Glutamatergic neuron (in vitro differentiated cells): ENCODE measurements at regions not wholly inside any gene's neighbourhood (a gene's known extent, or its start where the extent isn't known, plus 50 kb on each side); places are given as distances from the start of the nearest gene placed in this dataset.

ENCODE experiments used
- DNase-seq: peaks from one replicate; pipeline ENCODE4 v3.0.0; 2022
- H3K27ac Mint-ChIP-seq: one replicate; pipeline ENCODE4 v1.8.0; 2020; ENCODE audit warnings: mild to moderate bottlenecking, mixed read lengths, inconsistent platforms; ENCODE audit not compliant: unreplicated experiment
- H3K27me3 Mint-ChIP-seq: one replicate; pipeline ENCODE4 v1.8.0; 2020; ENCODE audit warnings: mild to moderate bottlenecking, moderate library complexity, mixed read lengths, inconsistent platforms; ENCODE audit not compliant: unreplicated experiment
- H3K36me3 Mint-ChIP-seq: one replicate; pipeline ENCODE4 v1.8.0; 2020; ENCODE audit warnings: mild to moderate bottlenecking, mixed read lengths, inconsistent platforms; ENCODE audit not compliant: unreplicated experiment
- H3K4me1 Mint-ChIP-seq: one replicate; pipeline ENCODE4 v1.8.0; 2020; ENCODE audit warnings: mild to moderate bottlenecking, low read depth, mixed read lengths, inconsistent platforms; ENCODE audit not compliant: unreplicated experiment
- H3K4me3 Mint-ChIP-seq: one replicate; pipeline ENCODE4 v1.8.0; 2020; ENCODE audit warnings: mild to moderate bottlenecking, mixed read lengths, inconsistent platforms; ENCODE audit not compliant: unreplicated experiment
- H3K9me3 Mint-ChIP-seq: one replicate; pipeline ENCODE4 v1.8.0; 2020; ENCODE audit warnings: mild to moderate bottlenecking, moderate library complexity, mixed read lengths, inconsistent platforms; ENCODE audit not compliant: unreplicated experiment
- CTCF ChIP-seq: fragments of 200-600 bp; sonication (generic); IDR thresholded peaks from one replicate; pipeline ENCODE4 v1.5.0; 2021; ENCODE audit not compliant: partially characterized antibody, unreplicated experiment

- no peaks in the 10 kb centered on the region for H3K36me3 Mint-ChIP-seq
- no peaks in the 10 kb centered on the region for H3K4me1 Mint-ChIP-seq
- no peak for DNase-seq
- H3K4me3 Mint-ChIP-seq: no peak overlapping the region
- no peak overlapping the region for H3K27ac Mint-ChIP-seq
- no peaks in the 10 kb centered on the region for H3K9me3 Mint-ChIP-seq
- H3K27me3 Mint-ChIP-seq: no peaks in the 10 kb centered on the region
- TF ChIP-seq CTCF: no peak
Measured at GRCh38 chrX:122246937-122247336, 937.1 kb upstream of the GRIA3 start.

- Mint-ChIP-seq H3K27me3 (no peaks in the 10 kb centered on the region), H3K36me3 (no peaks in the 10 kb centered on the region), H3K27ac (no peak overlapping the region), H3K4me3 (no peak overlapping the region), H3K4me1 (no peaks in the 10 kb centered on the region), H3K9me3 (no peaks in the 10 kb centered on the region)
- no peak for DNase-seq
- no peak for TF ChIP-seq CTCF
Measured at GRCh38 chrX:122248681-122249080, 935.4 kb upstream of the GRIA3 start.

- Mint-ChIP-seq H3K27ac (no peak overlapping the region), H3K9me3 (peaks cover 1% of the 10 kb centered on the region), H3K4me1 (no peaks in the 10 kb centered on the region), H3K4me3 (no peak overlapping the region), H3K36me3 (no peaks in the 10 kb centered on the region), H3K27me3 (no peaks in the 10 kb centered on the region)
- no peak for TF ChIP-seq CTCF
- no peak for DNase-seq
Measured at GRCh38 chrX:122252454-122252853, 931.6 kb upstream of the GRIA3 start.

- Mint-ChIP-seq H3K36me3 (peaks cover 4% of the 10 kb centered on the region), H3K9me3 (peaks cover 2% of the 10 kb centered on the region), H3K4me1 (peaks cover 8% of the 10 kb centered on the region), H3K27me3 (no peaks in the 10 kb centered on the region), H3K27ac (no peak overlapping the region), H3K4me3 (no peak overlapping the region)
- no peak for DNase-seq
- TF ChIP-seq CTCF: no peak
Measured at GRCh38 chrX:122268353-122268752, 915.7 kb upstream of the GRIA3 start.

- no peak for DNase-seq
- Mint-ChIP-seq H3K4me1 (peaks cover 9% of the 10 kb centered on the region), H3K27ac (no peak overlapping the region), H3K27me3 (no peaks in the 10 kb centered on the region), H3K4me3 (no peak overlapping the region), H3K9me3 (peaks cover 2% of the 10 kb centered on the region), H3K36me3 (peaks cover 4% of the 10 kb centered on the region)
- TF ChIP-seq CTCF: no peak
Measured at GRCh38 chrX:122269243-122269781, 914.8 kb upstream of the GRIA3 start.
